Astrocyte (in vitro differentiated cells and primary cell): ENCODE measurements at regions not wholly inside any gene's neighbourhood (a gene's known extent, or its start where the extent isn't known, plus 50 kb on each side); places are given as distances from the start of the nearest gene placed in this dataset.
A peak's percentile ranks its signal among the peaks of the same experiment; 100 is the strongest.

Source experiments
- DNase-seq: peaks from one replicate; pipeline ENCODE4 v3.0.0-alpha.2; 2010; ENCODE audit warnings: low read depth
- FAIRE-seq: peaks from 2 replicates; lab custom pipeline; 2011; peaks lifted over from hg19 to GRCh38; lab: Jason Lieb, UNC
- H2AFZ ChIP-seq: 2 replicates; pipeline ENCODE4 v1.6.0; 2012; ENCODE audit warnings: low read depth, low read length, inconsistent platforms
- H3K27ac ChIP-seq: 2 replicates; pipeline ENCODE4 v1.5.1; 2011; ENCODE audit warnings: low read depth, low read length, inconsistent platforms
- H3K27me3 ChIP-seq: 2 replicates; pipeline ENCODE4 v1.6.0; 2011; ENCODE audit warnings: low read length, inconsistent platforms; ENCODE audit not compliant: insufficient read depth
- H3K36me3 ChIP-seq: 2 replicates; pipeline ENCODE4 v1.5.1; 2011; ENCODE audit warnings: low read length, inconsistent platforms; ENCODE audit not compliant: insufficient read depth
- H3K4me1 ChIP-seq: 2 replicates; pipeline ENCODE4 v1.5.1; 2011; ENCODE audit warnings: low read length, inconsistent platforms; ENCODE audit not compliant: insufficient read depth
- H3K4me2 ChIP-seq: 2 replicates; pipeline ENCODE4 v1.6.0; 2012; ENCODE audit warnings: low read length, inconsistent platforms
- H3K4me3 ChIP-seq: 2 replicates; pipeline ENCODE4 v1.5.1; 2011; ENCODE audit warnings: low read depth, mild to moderate bottlenecking, low read length, inconsistent platforms; ENCODE audit not compliant: insufficient read depth
- H3K79me2 ChIP-seq: 2 replicates; pipeline ENCODE4 v1.6.0; 2012; ENCODE audit warnings: mild to moderate bottlenecking, low read length, inconsistent platforms; ENCODE audit not compliant: insufficient read depth
- H3K9ac ChIP-seq: 2 replicates; pipeline ENCODE4 v1.6.0; 2012; ENCODE audit warnings: mild to moderate bottlenecking, low read length, inconsistent platforms
- H3K9me3 ChIP-seq: 2 replicates; pipeline ENCODE4 v1.5.1; 2012; ENCODE audit warnings: low read depth, mild to moderate bottlenecking, low read length, inconsistent platforms; ENCODE audit not compliant: insufficient read depth
- H4K20me1 ChIP-seq: 2 replicates; pipeline ENCODE4 v1.6.0; 2012; ENCODE audit warnings: low read length, inconsistent platforms; ENCODE audit not compliant: insufficient read depth
- H3K27ac Mint-ChIP-seq: one replicate; pipeline ENCODE4 v1.8.0; 2021; ENCODE audit warnings: mild to moderate bottlenecking, mixed read lengths; ENCODE audit not compliant: unreplicated experiment
- H3K27me3 Mint-ChIP-seq: one replicate; pipeline ENCODE4 v1.8.0; 2021; ENCODE audit warnings: low read depth, mixed read lengths; ENCODE audit not compliant: unreplicated experiment
- H3K36me3 Mint-ChIP-seq: one replicate; pipeline ENCODE4 v1.8.0; 2021; ENCODE audit warnings: low read depth, mixed read lengths; ENCODE audit not compliant: unreplicated experiment
- H3K4me1 Mint-ChIP-seq: one replicate; pipeline ENCODE4 v1.8.0; 2021; ENCODE audit warnings: low read depth, mixed read lengths; ENCODE audit not compliant: unreplicated experiment
- H3K4me3 Mint-ChIP-seq: one replicate; pipeline ENCODE4 v1.8.0; 2021; ENCODE audit warnings: mild to moderate bottlenecking, moderate library complexity, mixed read lengths; ENCODE audit not compliant: unreplicated experiment
- H3K9me3 Mint-ChIP-seq: one replicate; pipeline ENCODE4 v1.8.0; 2021; ENCODE audit warnings: mild to moderate bottlenecking, mixed read lengths; ENCODE audit not compliant: unreplicated experiment
- CTCF ChIP-seq: IDR thresholded peaks from 2 replicates; pipeline ENCODE4 v1.5.1; 2011; ENCODE audit warnings: low read depth, mild to moderate bottlenecking, inconsistent platforms, low read length, moderate library complexity; ENCODE audit not compliant: insufficient read depth
- EZH2 ChIP-seq: IDR thresholded peaks from 2 replicates; pipeline ENCODE4 v1.6.1; 2012; ENCODE audit warnings: mild to moderate bottlenecking, low read length, inconsistent platforms; ENCODE audit not compliant: insufficient read depth

GRCh38 chr14:85420707-85421106 lies 109.2 kb upstream of the FLRT2 start:
- Mint-ChIP-seq H3K4me1 (peaks cover 35% of the 10 kb centered on the region), H3K27me3 (no peaks in the 10 kb centered on the region), H3K27ac (no peak overlapping the region), H3K4me3 (no peak overlapping the region), H3K9me3 (peaks cover 2% of the 10 kb centered on the region), H3K36me3 (no peaks in the 10 kb centered on the region)
- TF ChIP-seq CTCF = no peak
- TF ChIP-seq EZH2 = no peak
- no peak overlapping the region for H2AFZ ChIP-seq
- no peaks in the 10 kb centered on the region for H3K36me3 ChIP-seq
- DNase-seq (no peak), FAIRE-seq (no peak)
- H3K79me2 ChIP-seq = no peaks in the 10 kb centered on the region
- H3K4me3 ChIP-seq = no peak overlapping the region
- H3K27ac ChIP-seq = no peak overlapping the region
- H3K4me1 ChIP-seq = peaks cover 11% of the 10 kb centered on the region
- H3K27me3 ChIP-seq = no peaks in the 10 kb centered on the region
- no peak overlapping the region for H3K9ac ChIP-seq
- no peaks in the 10 kb centered on the region for H3K9me3 ChIP-seq
- no peaks in the 10 kb centered on the region for H4K20me1 ChIP-seq
- H3K4me2 ChIP-seq = no peak overlapping the region

- Histone ChIP-seq H3K4me3 (no peak overlapping the region), H3K9me3 (no peaks in the 10 kb centered on the region), H4K20me1 (no peaks in the 10 kb centered on the region), H3K4me1 (peaks cover 7% of the 10 kb centered on the region), H3K36me3 (no peaks in the 10 kb centered on the region), H3K4me2 (no peak overlapping the region), H3K79me2 (no peaks in the 10 kb centered on the region), H3K27me3 (no peaks in the 10 kb centered on the region), H3K27ac (no peak overlapping the region), H2AFZ (no peak overlapping the region), H3K9ac (no peak overlapping the region)
- Mint-ChIP-seq H3K27ac (peak overlapping the region; percentile 88), H3K9me3 (peaks cover 2% of the 10 kb centered on the region), H3K4me1 (peaks cover 31% of the 10 kb centered on the region), H3K27me3 (no peaks in the 10 kb centered on the region), H3K4me3 (no peak overlapping the region), H3K36me3 (no peaks in the 10 kb centered on the region)
- TF ChIP-seq CTCF (no peak), EZH2 (no peak)
- FAIRE-seq (no peak), DNase-seq (peak; percentile 42)
Observed at GRCh38 chr14:85421186-85421877, 108.6 kb upstream of the FLRT2 start.

GRCh38 chr14:85423889-85424288 lies 106.1 kb upstream of the FLRT2 start:
- Histone ChIP-seq H3K4me1 (no peaks in the 10 kb centered on the region), H3K4me2 (no peak overlapping the region), H3K27ac (no peak overlapping the region), H3K27me3 (no peaks in the 10 kb centered on the region), H3K4me3 (no peak overlapping the region), H3K79me2 (no peaks in the 10 kb centered on the region), H2AFZ (no peak overlapping the region), H3K9ac (no peak overlapping the region), H4K20me1 (no peaks in the 10 kb centered on the region), H3K36me3 (no peaks in the 10 kb centered on the region), H3K9me3 (no peaks in the 10 kb centered on the region)
- Mint-ChIP-seq H3K27me3 (no peaks in the 10 kb centered on the region), H3K4me1 (peaks cover 18% of the 10 kb centered on the region), H3K9me3 (peaks cover 2% of the 10 kb centered on the region), H3K27ac (no peak overlapping the region), H3K4me3 (no peak overlapping the region), H3K36me3 (no peaks in the 10 kb centered on the region)
- DNase-seq = no peak
- TF ChIP-seq CTCF (no peak), EZH2 (no peak)
- no peak for FAIRE-seq
